GM19395 (cell line): ENCODE measurements at regions not wholly inside any gene's neighbourhood (a gene's known extent, or its start where the extent isn't known, plus 50 kb on each side); places are given as distances from the start of the nearest gene placed in this dataset.
A peak's percentile ranks its signal among the peaks of the same experiment; 100 is the strongest.
"Not testable (repeated sequence)": the region's sequence is repeated elsewhere in the genome, so short reads cannot be mapped to it uniquely, and the experiment has no call there.

Experiments
- ATAC-seq: cut with Tn5 transposase; IDR thresholded peaks from one replicate; pipeline ENCODE4 v1.9.1; 2021; ENCODE audit warnings: mild to moderate bottlenecking, moderate library complexity; ENCODE audit not compliant: unreplicated experiment

- no peak for ATAC-seq
These were observed 83.8 kb upstream of the PPM1B start for GRCh38 chr2:44084850-44085249.

- ATAC-seq: no peak
These were observed 82.0 kb upstream of the PPM1B start for GRCh38 chr2:44086629-44087028.

- ATAC-seq: peak; percentile 66
These were observed 81.5 kb upstream of the PPM1B start for GRCh38 chr2:44087036-44087713.

GRCh38 chr2:44087714-44088092, 81.0 kb upstream of the PPM1B start:
- no peak for ATAC-seq

- ATAC-seq: not testable (repeated sequence)
These were observed 76.2 kb upstream of the PPM1B start for GRCh38 chr2:44092519-44092918.

- no peak for ATAC-seq
These were observed 74.7 kb upstream of the PPM1B start for GRCh38 chr2:44093970-44094369.

GRCh38 chr2:44097322-44097907, 71.3 kb upstream of the PPM1B start:
- ATAC-seq: no peak

- ATAC-seq: peak; percentile 54
These were observed 70.6 kb upstream of the PPM1B start for GRCh38 chr2:44098050-44098449.

GRCh38 chr2:44098891-44099290, 69.8 kb upstream of the PPM1B start:
- ATAC-seq: no peak

- ATAC-seq: no peak
These were observed 68.3 kb upstream of the PPM1B start for GRCh38 chr2:44100351-44100750.

GRCh38 chr2:44101246-44101645, 67.4 kb upstream of the PPM1B start:
- no peak for ATAC-seq

GRCh38 chr2:44102790-44103562, 65.7 kb upstream of the PPM1B start:
- no peak for ATAC-seq

GRCh38 chr2:44103639-44104038, 65.0 kb upstream of the PPM1B start:
- ATAC-seq: no peak

- ATAC-seq: no peak
These were observed 63.8 kb upstream of the PPM1B start for GRCh38 chr2:44104855-44105271.

- ATAC-seq: not testable (repeated sequence)
These were observed 62.2 kb upstream of the PPM1B start for GRCh38 chr2:44106509-44106908.

- ATAC-seq: peak; percentile 92
These were observed 61.5 kb upstream of the PPM1B start for GRCh38 chr2:44107086-44107740.

- no peak for ATAC-seq
These were observed 60.7 kb upstream of the PPM1B start for GRCh38 chr2:44107974-44108373.

- ATAC-seq: no peak
These were observed 59.5 kb upstream of the PPM1B start for GRCh38 chr2:44109166-44109565.

- ATAC-seq: no peak
These were observed 58.2 kb upstream of the PPM1B start for GRCh38 chr2:44110444-44110843.

- no peak for ATAC-seq
These were observed 56.6 kb upstream of the PPM1B start for GRCh38 chr2:44112096-44112495.

GRCh38 chr2:44116319-44116718, 52.4 kb upstream of the PPM1B start:
- ATAC-seq: no peak

- ATAC-seq: no peak
These were observed 50.4 kb upstream of the PPM1B start for GRCh38 chr2:44118257-44118656.
